Right cardiac atrium (tissue), 5 donors: ENCODE measurements at regions not wholly inside any gene's neighbourhood (a gene's known extent, or its start where the extent isn't known, plus 50 kb on each side); places are given as distances from the start of the nearest gene placed in this dataset.

Experiments
- ATAC-seq, 2 donors: fragments of 200-7000 bp; cut with Tn5 transposase; one replicate each; pipeline versions ENCODE4 v1.8.0 to v1.9.1; 2020; ENCODE audit warnings: moderate library complexity in 2 of 2, mild to moderate bottlenecking in 1 of 2
- DNase-seq, 3 donors: peaks; one replicate each; pipeline ENCODE4 v3.0.0-alpha.2; 2020
- H3K27ac ChIP-seq: one replicate; pipeline ENCODE4 v1.5.1; 2013; ENCODE audit warnings: mild to moderate bottlenecking, low read length, control low read depth, moderate library complexity
- H3K27me3 ChIP-seq: one replicate; pipeline ENCODE4 v1.6.1; 2013; ENCODE audit not compliant: control insufficient read depth, insufficient read depth
- H3K4me1 ChIP-seq: one replicate; pipeline ENCODE4 v1.6.1; 2013; ENCODE audit warnings: low read length; ENCODE audit not compliant: control insufficient read depth, insufficient read depth
- H3K4me3 ChIP-seq: one replicate; pipeline ENCODE4 v1.5.1; 2013; ENCODE audit warnings: low read length, control low read depth
- H3K9me3 ChIP-seq: one replicate; pipeline ENCODE4 v1.6.1; 2013; ENCODE audit warnings: low read length; ENCODE audit not compliant: control insufficient read depth
- WGBS: extraction: QIAGEN DNeasy Blood & Tissue Kit; methylation state at CpG from one replicate; pipeline ENCODE4 v1.1.7; 2013; 5-methylcytosine and 5-hydroxymethylcytosine counted together
- intact Hi-C, 4 donors: fragments of 100-400 bp; cut with DNase I; formaldehyde crosslinking; loops; one replicate each; pipeline versions ENCODE4 v1.11.0 to v1.14.0; 2022 to 2023
- donor health status: healthy with polysubstance abuse.
- donor health status: DM: no; HTN: yes; CAD: no.
- donor health status: DM: no; HTN: no; CAD: no.
- donor health status: DM: no; HTN: yes; CAD: no; lungs with severe emphysema.
- donor health status: DM: yes; HTN: yes; CAD: no.

DNA sequence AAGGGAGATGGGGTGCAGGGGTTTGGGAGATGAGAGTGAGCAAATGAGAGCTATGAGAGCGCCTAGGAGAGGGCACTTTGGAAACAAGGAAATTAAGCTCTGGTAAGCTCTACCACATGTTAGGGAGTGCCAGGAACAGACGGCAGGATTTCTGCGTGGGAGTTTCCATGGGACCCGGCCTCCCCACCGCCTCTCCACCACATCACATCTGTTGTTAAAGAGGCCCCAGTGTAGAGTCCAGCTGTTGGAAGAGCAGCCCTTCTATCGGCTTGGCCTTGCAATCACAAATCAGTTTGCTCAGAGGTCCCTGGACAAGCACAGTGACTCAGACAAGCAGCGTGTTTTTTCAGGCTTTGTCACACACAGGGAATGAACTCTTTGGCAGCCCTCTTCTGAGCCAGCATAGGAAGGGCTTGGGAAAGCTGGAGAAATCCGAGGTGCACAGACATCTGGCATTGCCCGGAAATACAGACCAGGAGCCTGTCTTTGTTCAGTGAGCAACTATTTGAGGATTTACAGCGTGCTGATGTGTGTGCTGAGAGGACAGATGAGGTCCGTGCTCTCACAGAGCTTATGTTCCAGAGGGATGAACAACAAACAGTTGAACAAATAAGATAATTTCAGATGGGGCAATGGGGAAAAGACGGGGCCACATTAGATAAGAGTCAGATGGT, 370.6 kb upstream of the PROK2 start:
- Histone ChIP-seq H3K9me3 (no peaks in the 10 kb centered on the region), H3K4me3 (no peak overlapping the region), H3K27me3 (no peaks in the 10 kb centered on the region), H3K27ac (no peak overlapping the region), H3K4me1 (no peaks in the 10 kb centered on the region)
- ATAC-seq = peak; percentile 84 to 91
- peak; percentile 61 to 82 (median 69) for DNase-seq
- intact Hi-C loops = no loop called here
- 47% methylated on average over 12 of the region's 12 CpGs for WGBS

DNA sequence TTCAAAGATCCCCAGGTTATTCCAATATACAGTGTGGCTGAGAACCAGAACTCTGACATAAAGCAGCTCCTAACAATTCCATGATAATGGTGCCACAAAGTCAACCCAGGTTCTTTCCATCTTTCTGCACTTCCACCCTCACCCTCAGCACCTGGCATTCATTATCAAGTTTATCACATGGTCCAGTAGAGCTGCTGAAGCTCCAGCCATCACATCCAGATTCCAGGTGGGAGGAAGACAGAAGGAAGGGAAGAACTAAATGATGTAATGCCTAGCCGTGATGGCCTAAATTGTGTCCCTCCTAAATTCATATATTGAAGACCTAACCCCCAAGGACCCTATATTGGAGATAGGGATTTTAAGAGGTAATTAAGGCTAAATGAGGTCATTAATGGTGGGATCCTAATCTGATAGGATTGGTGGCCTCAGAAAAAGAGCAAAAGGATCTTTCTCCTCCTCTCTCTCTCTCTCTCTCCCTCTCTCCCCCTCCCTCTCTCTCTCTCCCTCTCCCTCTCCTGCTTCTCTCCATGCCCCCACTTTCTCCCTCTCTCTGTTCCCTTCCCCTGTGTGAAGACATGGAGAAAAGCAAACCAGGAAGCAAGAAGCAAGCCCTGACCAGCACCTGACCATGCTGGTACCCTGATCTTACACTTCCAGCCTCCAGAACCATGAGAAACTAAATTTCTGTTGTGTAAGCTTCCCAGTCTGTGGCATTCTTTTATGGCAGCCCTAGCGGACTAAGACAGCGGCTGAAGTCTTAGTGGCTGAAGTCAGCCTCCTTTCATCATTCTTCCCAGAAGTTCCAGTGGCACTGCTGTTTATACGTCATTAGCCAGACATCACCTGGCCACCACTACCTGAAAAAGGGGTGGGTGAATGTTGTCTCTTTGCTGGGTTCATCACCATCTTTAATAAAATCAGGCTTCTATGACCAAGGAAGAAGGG, 369.7 kb upstream of the PROK2 start:
- ATAC-seq (no peak), DNase-seq (no peak)
- H3K27me3 ChIP-seq = no peaks in the 10 kb centered on the region
- intact Hi-C loops = no loop called here
- H3K27ac ChIP-seq = no peak overlapping the region
- WGBS = 76% methylated on average over 4 of the region's 4 CpGs
- H3K4me1 ChIP-seq = no peaks in the 10 kb centered on the region
- H3K9me3 ChIP-seq = no peaks in the 10 kb centered on the region
- H3K4me3 ChIP-seq = no peak overlapping the region

DNA sequence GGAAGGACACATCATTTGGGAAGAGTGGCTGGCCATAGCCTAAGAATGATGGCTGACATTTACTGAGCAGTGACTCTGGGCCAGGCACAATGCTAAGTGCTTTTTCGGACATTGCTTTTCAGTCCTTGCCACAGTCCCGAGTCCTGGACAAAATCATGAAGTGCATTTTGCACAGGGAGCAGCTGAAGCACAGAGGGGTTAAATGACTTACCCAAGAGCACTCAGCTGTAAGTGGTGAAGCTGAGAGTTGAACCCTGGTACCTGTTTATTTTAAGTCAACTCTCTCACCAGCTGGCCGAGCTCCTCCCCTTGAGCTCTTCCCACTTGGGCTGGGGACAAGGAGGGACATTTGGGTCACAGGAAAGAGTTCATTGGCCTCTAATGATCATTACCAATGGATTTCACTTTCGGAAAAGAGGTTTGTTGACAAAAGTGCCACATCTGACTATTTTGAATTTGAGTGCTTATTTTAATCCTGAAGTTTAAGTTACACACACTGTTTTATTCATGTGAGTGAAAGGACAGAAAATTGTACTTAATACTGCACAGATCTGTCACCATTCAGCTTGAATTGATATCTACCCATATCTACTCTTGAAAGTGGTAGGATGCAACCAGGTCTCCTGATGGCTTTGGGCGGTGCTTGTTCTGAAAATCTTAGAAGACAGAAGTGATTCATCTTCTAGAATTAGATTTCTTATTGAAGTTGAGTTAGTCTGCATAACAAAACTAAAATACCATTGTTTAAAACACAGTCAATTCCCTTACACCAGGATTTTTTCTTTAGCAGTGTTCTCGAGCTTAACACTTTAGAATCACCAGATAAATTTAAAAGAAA, 368.7 kb upstream of the PROK2 start:
- ATAC-seq (no peak), DNase-seq (no peak)
- H3K4me3 ChIP-seq = no peak overlapping the region
- WGBS = 87% methylated on average over 6 of the region's 6 CpGs
- H3K9me3 ChIP-seq = no peaks in the 10 kb centered on the region
- no peaks in the 10 kb centered on the region for H3K4me1 ChIP-seq
- H3K27ac ChIP-seq = no peak overlapping the region
- intact Hi-C loops = no loop called here
- H3K27me3 ChIP-seq = no peaks in the 10 kb centered on the region

DNA sequence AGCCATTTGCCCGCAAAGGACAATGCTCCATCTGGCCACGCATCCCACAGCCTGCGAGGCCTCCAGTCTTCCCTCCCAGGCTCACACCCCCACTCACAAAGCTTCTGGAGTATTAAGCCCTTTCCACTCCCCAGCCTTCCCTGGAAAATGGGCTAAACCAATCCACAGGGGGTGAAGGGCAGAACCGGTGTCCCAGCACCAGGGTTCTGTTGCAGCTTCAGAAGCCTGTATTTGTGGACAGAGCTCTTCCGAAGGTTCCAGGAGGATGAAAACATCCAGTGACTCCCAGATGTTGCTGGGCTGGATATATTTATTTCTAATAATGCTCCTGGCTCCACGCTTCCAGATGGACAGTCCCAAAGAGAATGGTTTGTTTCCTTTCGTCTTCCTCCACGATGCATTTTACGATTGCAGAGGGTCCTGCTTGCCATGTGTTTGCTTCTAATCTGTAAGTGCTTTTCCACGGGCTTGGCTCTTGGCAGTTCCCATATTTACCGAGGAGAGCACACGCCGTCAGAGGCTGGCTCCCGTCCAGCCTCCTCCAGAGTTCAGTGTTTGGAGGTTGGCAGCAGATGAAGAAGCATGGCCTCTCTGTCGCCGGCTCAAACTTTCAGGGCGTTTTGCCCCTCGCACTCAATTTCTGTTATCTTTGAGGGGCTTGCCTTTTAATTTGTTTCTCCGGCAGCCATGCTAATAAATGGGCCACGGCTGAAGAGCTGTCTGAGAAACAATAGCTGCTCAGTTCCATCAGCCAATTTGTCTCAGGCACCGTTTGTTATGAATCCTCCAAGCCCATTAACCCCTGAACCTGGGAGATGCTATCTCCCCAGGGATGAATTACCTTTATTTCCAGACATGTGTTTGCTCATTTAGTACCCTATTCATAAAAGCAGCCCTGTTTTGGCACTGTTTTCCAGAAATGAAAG, 367.9 kb upstream of the PROK2 start:
- H3K9me3 ChIP-seq = no peaks in the 10 kb centered on the region
- H3K27ac ChIP-seq = no peak overlapping the region
- H3K27me3 ChIP-seq = no peaks in the 10 kb centered on the region
- 13% methylated on average over 21 of the region's 21 CpGs for WGBS
- DNase-seq = peak; percentile 74 to 93 (median 91)
- no peaks in the 10 kb centered on the region for H3K4me1 ChIP-seq
- intact Hi-C loops = no loop called here
- peak; percentile 86 for ATAC-seq
- H3K4me3 ChIP-seq = no peak overlapping the region

DNA sequence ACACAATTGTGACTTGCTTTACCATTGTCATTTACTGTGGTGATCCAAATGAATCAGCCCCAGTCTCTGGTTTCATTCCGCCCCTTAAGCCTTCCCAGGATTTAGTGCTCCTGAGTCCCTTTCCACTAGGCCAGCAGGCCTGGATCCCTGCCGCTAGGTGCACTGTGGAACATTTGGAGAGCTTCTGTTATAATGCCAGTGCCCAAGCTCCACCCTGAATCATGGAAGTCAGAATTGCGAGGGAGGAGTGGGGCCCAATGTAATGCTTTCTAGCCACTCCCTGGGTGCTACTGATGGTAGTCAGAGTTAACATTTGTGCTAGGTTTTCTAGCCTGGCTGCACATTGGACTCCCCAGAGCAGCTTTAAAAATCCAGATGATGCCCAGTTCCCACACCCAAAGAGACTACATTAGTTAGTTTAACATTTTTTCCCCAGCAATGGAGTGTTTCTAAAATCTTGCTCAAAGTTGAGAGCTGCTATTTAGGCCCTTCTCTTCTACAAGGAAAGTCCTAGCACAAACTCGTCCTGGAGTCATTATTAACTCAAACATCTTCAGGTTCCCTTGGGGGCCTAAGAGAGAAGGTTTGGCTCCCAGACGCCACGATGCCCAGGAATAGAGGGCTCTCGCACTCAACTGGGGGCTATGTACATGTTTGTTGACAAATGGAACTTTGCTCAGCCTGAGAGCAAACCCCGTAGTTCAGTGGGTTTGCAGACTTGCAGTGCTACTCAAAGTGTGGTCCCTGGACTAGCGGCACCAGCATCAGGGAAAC, 366.7 kb upstream of the PROK2 start:
- intact Hi-C loops = no loop called here
- ATAC-seq = no peak
- Histone ChIP-seq H3K9me3 (no peaks in the 10 kb centered on the region), H3K4me3 (no peak overlapping the region), H3K27me3 (no peaks in the 10 kb centered on the region), H3K4me1 (no peaks in the 10 kb centered on the region), H3K27ac (no peak overlapping the region)
- no peak for DNase-seq
- 95% methylated on average over 9 of the region's 9 CpGs for WGBS

DNA sequence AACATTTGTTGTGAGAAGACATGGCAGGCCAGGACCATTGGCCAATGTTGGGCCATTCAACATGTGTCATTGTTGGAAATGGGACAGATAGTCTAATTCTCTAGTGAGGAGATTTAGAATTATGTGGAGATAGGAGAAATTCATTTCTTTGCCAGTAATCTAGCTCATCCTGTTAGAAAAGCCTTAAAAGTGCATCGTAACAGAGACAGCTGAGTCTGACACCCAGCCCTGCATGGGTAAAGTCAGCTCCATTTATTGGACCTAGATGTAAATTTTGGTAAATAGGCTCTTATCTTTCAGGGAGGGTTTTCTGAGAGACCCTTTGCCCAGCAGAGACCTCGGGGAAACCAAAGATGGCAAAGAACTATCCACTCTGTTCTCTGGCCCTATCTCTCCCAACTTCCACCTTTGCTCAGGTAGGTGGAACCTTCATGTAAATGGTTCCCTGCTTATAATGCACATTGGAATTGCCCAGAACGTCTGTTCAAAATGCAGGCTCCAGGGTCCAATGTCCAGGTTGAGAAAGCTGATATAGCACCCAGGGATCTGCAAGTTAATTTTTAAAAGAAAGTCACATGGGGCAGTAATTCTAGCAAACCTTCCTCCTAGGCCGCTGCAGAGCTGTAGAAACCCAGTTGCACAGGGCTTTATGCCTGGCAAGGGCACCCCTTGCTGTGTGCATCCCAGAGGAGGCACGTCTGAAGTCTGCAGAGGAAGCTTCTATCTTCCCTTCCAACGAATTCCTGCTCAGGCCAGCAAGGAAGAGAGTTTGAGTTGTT, 365.9 kb upstream of the PROK2 start:
- WGBS = 90% methylated on average over 6 of the region's 6 CpGs
- intact Hi-C loops = no loop called here
- no peaks in the 10 kb centered on the region for H3K4me1 ChIP-seq

DNA sequence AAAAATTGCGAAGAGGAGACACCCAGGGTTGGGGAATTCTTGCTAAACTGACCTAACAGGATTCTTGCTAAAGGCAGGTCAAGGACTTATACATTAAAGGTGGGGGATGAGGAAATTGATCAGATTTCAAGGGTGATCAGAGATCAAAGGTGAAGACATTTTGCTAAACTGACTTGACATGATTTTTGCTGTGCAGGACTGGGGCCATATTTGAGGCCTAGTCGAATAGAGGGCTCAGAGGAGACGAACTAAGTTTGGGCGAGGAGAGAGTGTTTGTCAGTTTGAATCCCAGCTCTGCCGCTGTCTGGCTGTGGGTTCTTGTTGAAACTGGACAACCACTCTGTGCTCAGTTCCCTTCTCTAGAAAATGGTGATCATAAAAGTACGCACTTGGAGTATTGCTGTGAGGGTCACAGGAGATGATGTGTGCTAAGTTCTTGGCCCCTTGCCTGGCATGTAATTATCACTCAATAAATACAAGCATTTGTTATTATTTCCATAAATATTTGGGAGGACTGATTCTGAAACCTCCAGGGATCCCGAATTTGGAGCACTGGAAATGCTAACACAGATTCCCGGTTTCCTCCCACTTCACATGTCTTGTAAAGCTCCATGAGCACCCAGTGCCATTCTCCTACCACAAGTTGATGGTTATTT, 364.8 kb upstream of the PROK2 start:
- no peaks in the 10 kb centered on the region for H3K27me3 ChIP-seq
- no peaks in the 10 kb centered on the region for H3K4me1 ChIP-seq
- 91% methylated on average over 8 of the region's 8 CpGs for whole genome bisulfite sequencing
- DNase-seq (no peak), ATAC-seq (no peak)
- H3K27ac ChIP-seq = no peak overlapping the region
- H3K9me3 ChIP-seq = no peaks in the 10 kb centered on the region
- no peak overlapping the region for H3K4me3 ChIP-seq
- intact Hi-C loops = no loop called here

More for the DNA sequence above, 365.9 kb upstream of the PROK2 start:
- Histone ChIP-seq H3K27me3 (no peaks in the 10 kb centered on the region), H3K4me3 (no peak overlapping the region), H3K9me3 (no peaks in the 10 kb centered on the region), H3K27ac (no peak overlapping the region)
- DNase-seq (no peak), ATAC-seq (no peak)

DNA sequence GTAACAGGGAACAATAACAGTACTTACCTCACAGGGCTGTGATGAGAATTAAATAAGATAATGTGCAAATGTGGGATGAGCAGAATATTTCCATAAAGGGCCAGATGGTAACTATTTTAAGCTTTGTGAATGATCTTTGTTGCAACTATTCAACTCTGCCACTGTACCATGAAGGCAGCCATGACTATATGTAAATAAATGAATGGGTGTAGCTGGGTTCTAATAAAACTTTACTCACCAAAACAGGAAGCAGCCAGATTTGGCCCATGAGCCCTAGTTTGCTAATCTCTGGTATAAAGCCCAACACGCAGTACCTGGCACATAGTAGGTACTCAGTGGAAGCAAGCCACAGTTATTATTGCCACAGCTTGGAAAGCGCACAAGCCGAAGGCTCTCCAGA, 362.7 kb upstream of the PROK2 start:
- no peak overlapping the region for H3K27ac ChIP-seq

More for the DNA sequence above, 362.7 kb upstream of the PROK2 start:
- Histone ChIP-seq H3K4me3 (no peak overlapping the region), H3K4me1 (no peaks in the 10 kb centered on the region), H3K9me3 (no peaks in the 10 kb centered on the region), H3K27me3 (no peaks in the 10 kb centered on the region)
- no peak for DNase-seq
- 95% methylated on average over 3 of the region's 3 CpGs for WGBS
- intact Hi-C loops = no loop called here
- no peak for ATAC-seq
